Ishikawa (cell line): ENCODE measurements at regions not wholly inside any gene's neighbourhood (a gene's known extent, or its start where the extent isn't known, plus 50 kb on each side); places are given as distances from the start of the nearest gene placed in this dataset.

ENCODE experiments used
- CEBPB ChIP-seq: IDR thresholded peaks from 2 replicates; pipeline ENCODE4 v1.6.1; 2012
- CREB1 ChIP-seq: IDR thresholded peaks from 2 replicates; pipeline ENCODE4 v1.6.1; 2012; ENCODE audit warnings: low read depth
- EGR1 ChIP-seq: IDR thresholded peaks from 2 replicates; pipeline ENCODE4 v1.6.1; 2012
- EP300 ChIP-seq: IDR thresholded peaks from 2 replicates; pipeline ENCODE4 v1.6.1; 2012; ENCODE audit warnings: borderline replicate concordance
- FOXM1 ChIP-seq: IDR thresholded peaks from 2 replicates; pipeline ENCODE4 v1.6.1; 2012; ENCODE audit warnings: low read depth, borderline replicate concordance
- NFIC ChIP-seq: IDR thresholded peaks from 2 replicates; pipeline ENCODE4 v1.6.1; 2012
- RAD21 ChIP-seq: IDR thresholded peaks from 2 replicates; pipeline ENCODE4 v1.6.1; 2012; ENCODE audit warnings: low read depth
- REST ChIP-seq: IDR thresholded peaks from 2 replicates; pipeline ENCODE4 v1.6.1; 2012; ENCODE audit warnings: low read depth, mild to moderate bottlenecking
- TAF1 ChIP-seq: IDR thresholded peaks from 2 replicates; pipeline ENCODE4 v1.6.1; 2012; ENCODE audit warnings: low read depth, mild to moderate bottlenecking
- TCF12 ChIP-seq: IDR thresholded peaks from 2 replicates; pipeline ENCODE4 v1.6.1; 2012; ENCODE audit warnings: low read depth
- TEAD4 ChIP-seq: IDR thresholded peaks from 2 replicates; pipeline ENCODE4 v1.6.1; 2012
- YY1 ChIP-seq: IDR thresholded peaks from 2 replicates; pipeline ENCODE4 v1.6.1; 2012; ENCODE audit warnings: low read depth
- TF ChIP-seq, protein P1 (sequence below): IDR thresholded peaks from 2 replicates; pipeline ENCODE4 v1.6.1; 2012
- TF ChIP-seq, protein P2 (sequence below): IDR thresholded peaks from 2 replicates; pipeline ENCODE4 v1.6.1; 2012

GRCh38 chr11:130997278-130997677 lies 81.0 kb upstream of the SNX19 start:
- no peak for TF ChIP-seq YY1
- no peak for TF ChIP-seq RAD21
- no peak for TF ChIP-seq REST
- no peak for TF ChIP-seq NFIC
- no peak for TF ChIP-seq CEBPB
- no peak for TF ChIP-seq EP300
- TF ChIP-seq, protein P1, sequence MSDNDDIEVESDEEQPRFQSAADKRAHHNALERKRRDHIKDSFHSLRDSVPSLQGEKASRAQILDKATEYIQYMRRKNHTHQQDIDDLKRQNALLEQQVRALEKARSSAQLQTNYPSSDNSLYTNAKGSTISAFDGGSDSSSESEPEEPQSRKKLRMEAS = no peak
- no peak for TF ChIP-seq FOXM1
- no peak for TF ChIP-seq CREB1
- no peak for TF ChIP-seq TCF12
- TF ChIP-seq TAF1 = no peak
- TF ChIP-seq, protein P2, sequence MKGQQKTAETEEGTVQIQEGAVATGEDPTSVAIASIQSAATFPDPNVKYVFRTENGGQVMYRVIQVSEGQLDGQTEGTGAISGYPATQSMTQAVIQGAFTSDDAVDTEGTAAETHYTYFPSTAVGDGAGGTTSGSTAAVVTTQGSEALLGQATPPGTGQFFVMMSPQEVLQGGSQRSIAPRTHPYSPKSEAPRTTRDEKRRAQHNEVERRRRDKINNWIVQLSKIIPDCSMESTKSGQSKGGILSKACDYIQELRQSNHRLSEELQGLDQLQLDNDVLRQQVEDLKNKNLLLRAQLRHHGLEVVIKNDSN = no peak
- TF ChIP-seq TEAD4 = no peak
- TF ChIP-seq EGR1 = no peak
